ENCODE measurements at regions not wholly inside any gene's neighbourhood (a gene's known extent, or its start where the extent isn't known, plus 50 kb on each side); places are given as distances from the start of the nearest gene placed in this dataset.

- intact Hi-C loops (cut with DNase I) = no loop called here
- no peak for TF ChIP-seq CTCF (IDR thresholded peaks at IDR 0.05)
- peaks cover 0 to 16% (median 0%) of the 10 kb centered on the region in 11 donors for H3K9me3 ChIP-seq
- no peak overlapping the region for H3K27ac ChIP-seq
- 96 to 97% methylated on average over 1 of the region's 1 CpG for WGBS, 2 donors
- no peak for DNase-seq
- H3K36me3 ChIP-seq = no peaks in the 10 kb centered on the region
- no peak for ATAC-seq
- no peaks in the 10 kb centered on the region for H3K27me3 ChIP-seq
- H3K4me1 ChIP-seq = no peaks in the 10 kb centered on the region
- H3K4me3 ChIP-seq = no peak overlapping the region
These were observed 53.2 kb upstream of the NR3C2 start for GRCh38 chr4:148495463-148495862.
